GM19023 (cell line): ENCODE measurements at regions not wholly inside any gene's neighbourhood (a gene's known extent, or its start where the extent isn't known, plus 50 kb on each side); places are given as distances from the start of the nearest gene placed in this dataset.

Experiments
- ATAC-seq: cut with Tn5 transposase; IDR thresholded peaks from one replicate; pipeline ENCODE4 v1.9.1; 2021; ENCODE audit warnings: mild to moderate bottlenecking, moderate library complexity; ENCODE audit not compliant: unreplicated experiment

DNA sequence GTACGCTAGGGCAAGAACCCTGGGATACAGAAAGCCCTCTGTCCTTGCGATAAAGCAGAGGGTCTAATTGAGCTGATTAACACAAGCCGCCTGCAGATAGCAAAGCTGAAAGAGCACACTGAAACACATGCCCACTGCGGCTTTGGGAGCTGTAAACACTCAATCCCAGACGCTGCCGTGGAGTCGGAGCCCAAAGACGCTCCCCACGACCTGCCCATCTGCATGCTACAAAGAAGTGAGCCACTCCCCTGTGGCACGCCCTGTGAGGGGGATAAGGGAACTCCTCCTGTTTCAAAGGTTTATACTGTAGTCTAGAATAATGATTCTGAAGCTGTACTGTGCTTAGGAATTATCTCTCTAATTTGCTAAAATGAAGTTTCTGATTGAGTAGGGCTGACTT, 985.6 kb upstream of the GHITM start:
- no peak for ATAC-seq

DNA sequence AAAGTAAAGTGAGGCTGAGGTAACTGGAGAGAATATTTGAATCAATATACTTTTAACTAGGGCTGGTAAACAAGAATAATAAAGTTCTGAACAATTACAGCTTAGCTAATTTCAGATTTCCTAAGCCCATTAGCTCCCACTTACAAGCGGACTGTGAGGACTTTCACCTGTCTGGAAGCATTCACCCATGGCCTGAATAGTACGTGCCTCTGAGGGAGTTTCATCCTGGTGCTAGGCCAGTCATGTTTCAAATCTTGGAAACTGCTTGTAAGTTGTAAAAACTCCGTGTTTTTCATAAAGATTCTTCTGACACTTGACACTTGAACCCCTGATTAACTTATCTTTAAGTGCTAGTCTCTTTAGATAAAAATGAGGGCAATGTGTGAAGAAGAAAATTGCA, 975.2 kb upstream of the GHITM start:
- no peak for ATAC-seq

DNA sequence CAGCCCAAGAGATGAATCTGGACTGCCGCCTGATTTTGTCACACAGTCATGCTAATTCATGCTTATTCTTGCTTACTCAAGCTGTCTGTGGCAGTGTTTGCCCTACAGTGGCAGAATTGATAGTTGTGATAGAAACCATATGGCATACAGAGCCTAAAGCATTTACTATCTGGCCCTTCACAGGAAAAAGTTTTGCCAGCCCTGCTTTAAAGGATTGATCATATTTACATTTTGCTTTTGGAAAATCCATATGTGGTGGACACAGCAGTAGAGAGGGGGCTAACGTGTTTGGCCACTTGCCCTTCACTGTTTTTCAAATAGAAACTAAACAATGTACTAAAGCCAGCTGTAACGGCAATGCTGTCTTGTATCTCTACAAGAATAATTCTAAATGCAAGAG, 974.0 kb upstream of the GHITM start:
- ATAC-seq: no peak

DNA sequence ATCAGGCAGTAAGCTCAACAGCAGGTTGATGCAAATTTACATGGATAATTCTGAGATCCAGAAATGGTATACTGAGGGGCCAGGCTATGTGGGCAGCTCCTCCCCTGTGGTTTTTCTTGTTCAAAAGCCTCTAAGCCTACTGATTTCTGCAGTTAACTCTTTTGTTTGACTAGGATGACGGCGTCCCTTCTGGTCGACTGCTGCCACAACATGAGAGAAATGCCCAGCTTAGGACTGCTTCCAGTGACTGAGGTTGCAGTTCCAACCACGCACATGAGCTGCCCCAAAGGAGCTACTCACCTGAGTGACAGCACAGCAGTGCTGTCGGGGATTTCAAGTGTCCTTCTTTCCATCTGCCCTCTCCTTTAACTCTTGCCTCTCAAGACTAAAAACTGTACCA, 973.0 kb upstream of the GHITM start:
- no peak for ATAC-seq

DNA sequence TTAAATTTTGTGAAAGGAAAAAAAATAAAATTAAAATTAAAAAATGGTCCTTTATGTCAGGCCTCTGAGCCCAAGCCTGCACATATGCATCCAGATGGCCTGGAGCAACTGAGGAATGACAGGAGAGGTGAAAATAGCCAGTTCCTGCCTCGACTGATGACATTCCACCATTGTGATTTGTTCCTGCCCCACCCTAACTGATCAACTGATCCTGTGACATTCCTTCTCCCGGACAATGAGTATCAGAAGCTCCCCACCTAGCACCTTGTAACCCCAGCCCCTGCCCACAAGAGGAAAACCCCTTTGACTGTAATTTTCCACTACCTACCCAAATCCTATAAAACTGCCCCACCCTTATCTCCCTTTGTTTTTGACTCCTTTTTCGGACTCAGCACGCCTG, 972.2 kb upstream of the GHITM start:
- no peak for ATAC-seq

DNA sequence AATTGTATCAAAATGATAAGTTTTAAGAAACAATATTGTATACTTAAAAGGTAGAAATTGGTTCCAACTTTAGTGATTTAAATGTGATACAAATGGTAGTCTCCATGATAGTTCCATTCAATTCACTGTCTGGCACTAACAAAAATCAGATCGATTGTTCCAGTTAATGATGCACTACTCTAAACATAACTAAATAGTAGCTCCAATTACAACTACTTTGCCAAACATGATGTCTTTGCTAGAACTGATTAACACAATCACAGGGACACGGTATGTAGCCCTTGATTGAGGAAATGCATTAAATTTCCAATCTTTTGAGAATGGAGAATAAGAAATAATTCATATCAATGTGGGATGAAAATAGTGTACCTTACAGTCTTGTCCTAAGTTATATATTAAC, 962.4 kb upstream of the GHITM start:
- no peak for ATAC-seq

DNA sequence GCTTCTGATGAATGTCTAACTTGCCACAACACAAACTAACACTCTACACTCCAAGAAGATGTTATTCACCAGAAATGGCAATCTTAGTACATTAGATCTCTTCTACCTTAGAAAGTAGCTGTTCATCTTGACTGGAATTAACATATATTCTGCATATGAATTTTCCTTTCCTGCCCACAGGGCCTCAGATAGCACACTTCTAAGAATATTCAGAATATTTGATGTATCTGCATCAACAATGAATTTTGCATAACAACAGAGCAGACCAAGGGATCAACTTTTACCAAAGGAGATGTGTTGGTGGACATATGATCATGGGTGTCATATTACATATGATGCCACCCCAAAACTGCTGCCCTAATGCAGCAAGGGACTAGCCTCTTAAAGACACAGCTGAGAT, 960.8 kb upstream of the GHITM start:
- no peak for ATAC-seq

DNA sequence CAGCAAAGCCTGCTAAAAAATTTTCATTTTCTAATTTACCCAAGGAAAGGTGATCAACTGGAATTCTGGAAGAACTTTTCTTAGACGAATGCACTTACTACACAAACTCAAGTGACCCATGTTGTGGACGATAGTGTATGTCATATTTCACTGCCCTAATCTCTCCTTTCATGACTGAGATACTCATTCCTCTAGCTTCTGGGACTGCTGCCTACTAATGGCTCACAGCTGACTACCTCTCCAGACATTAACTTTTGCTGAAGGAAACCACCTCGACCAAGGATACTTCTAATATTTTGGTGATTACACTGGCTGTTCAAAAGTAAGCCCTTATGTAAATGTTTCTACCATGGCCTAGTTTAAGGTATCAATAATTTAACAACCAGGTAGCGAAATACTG, 959.9 kb upstream of the GHITM start:
- ATAC-seq: no peak

DNA sequence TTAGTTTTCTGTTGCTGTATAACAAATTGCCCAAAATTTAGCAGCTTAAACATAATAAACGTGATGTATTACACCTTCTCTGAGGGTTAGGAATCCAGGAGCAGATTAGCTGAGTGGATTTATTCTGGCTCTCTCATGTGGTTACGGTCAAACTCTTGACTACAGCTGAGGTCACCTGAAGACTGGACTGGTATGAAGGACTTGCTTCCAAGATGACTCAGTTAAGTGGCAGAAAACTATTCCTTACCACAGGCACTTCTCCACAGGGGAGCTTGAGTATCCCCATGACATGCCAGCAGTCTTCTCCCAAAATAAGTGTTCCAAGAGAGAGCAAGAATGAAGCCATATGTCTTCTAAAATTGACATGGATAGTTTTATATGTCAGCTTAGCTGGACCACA, 957.2 kb upstream of the GHITM start:
- ATAC-seq: no peak

DNA sequence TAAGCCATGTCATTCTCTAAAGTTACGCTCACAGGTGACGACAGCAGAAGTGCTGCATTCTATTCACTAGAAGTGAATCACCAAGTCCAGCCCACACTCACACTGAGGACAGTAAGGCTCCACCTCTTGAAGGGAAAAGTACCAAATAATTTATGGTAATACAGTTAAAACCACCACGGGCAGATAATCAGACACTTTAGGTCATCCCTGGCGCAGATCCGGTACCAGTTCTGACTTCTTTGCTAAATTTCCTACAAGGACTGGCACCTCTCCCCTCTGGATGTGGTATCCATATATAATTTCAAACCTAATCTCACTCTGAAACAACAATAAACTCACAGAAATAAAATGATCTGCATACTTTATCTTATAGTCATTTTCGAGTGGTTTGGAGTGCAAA, 954.7 kb upstream of the GHITM start:
- no peak for ATAC-seq

DNA sequence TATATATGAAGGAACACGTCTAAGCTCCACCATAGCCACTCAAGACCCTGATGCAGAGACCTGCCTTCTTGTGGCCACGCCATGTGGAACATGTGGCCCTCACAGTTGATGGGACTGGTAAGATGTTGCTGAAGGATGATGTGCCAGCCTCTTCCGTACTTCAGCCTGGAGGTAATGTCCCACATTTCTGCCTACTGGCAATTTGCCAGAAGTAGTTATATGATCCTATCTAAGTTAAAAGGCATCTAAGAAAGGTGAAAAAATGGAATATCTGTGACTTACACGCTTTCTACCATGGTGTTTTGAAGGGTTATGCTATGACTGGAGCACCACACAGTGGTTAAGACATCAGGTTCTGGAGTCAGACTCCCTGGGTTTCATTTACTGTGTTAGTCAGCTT, 948.7 kb upstream of the GHITM start:
- ATAC-seq: no peak

DNA sequence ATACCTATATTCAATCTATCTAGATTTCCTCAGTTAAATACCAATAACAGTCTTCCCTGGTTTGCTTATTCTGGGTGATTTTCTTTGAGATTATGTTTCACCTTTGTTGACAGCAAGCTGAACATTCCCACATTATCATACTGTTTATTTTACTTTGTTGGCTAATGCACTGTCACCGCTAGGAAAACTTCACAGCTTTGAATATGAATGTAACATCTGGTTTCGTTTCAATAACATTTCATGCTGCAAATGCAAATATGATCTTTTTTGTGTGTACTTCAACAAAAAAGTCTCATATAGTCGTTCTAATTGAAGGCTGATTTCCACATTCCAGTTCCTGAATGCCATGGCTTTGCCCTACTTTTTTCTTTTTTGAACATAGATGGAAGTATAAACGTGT, 946.3 kb upstream of the GHITM start:
- ATAC-seq: no peak

DNA sequence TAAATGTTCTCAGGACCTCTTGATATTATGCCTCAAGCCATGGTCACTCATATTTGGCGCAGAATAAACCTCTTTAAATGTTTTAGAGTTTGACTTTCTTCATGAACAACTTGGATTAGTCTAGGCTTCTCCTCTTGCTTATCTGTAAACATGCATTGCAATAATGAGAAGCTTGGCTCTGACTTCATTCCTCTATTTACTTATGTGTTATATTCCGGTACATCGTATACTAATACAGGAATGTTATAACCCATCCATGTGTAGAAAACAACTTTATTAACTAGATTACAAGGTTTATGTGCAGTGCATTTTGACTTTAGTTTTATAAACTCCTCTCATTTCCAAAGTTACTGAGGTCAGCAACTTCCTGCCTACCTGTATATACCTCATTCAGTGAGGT, 944.3 kb upstream of the GHITM start:
- no peak for ATAC-seq

DNA sequence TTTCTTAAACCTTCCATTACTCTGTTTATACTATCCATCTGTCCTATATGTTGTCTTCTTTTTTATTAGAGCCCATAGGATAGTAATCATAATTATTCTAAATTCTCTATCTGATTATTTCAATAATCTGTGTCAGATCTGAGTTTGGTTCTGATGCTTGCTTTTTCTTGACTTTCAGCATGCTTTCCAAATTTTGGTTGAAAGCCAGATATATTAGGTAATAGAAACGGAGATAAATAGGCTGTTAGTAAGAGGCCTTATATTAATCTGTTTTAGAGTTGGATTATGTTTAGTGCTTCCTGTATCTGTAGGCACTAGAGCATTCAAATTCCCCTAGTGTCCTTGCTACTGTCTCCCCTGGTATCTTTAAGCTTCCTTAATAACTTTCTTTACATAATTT, 939.9 kb upstream of the GHITM start:
- no peak for ATAC-seq

DNA sequence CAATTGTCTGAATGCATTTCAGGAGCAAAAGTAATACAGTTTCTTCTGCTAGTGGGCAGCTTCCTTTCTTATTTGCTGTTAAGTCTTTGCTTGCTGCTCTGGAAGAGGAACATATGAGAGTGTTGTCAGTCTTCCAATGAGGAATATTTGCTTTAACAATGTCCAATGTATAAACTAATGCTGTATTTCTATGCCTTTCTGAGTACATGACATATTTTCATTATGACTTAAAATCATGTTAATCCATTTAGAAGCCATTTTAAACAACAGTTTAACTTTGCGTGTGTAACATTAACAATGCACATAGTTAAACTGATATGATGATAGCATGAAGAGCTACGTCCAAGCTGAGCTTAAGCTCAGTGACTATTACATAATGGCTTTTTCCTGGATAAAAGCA, 933.4 kb upstream of the GHITM start:
- ATAC-seq: no peak

DNA sequence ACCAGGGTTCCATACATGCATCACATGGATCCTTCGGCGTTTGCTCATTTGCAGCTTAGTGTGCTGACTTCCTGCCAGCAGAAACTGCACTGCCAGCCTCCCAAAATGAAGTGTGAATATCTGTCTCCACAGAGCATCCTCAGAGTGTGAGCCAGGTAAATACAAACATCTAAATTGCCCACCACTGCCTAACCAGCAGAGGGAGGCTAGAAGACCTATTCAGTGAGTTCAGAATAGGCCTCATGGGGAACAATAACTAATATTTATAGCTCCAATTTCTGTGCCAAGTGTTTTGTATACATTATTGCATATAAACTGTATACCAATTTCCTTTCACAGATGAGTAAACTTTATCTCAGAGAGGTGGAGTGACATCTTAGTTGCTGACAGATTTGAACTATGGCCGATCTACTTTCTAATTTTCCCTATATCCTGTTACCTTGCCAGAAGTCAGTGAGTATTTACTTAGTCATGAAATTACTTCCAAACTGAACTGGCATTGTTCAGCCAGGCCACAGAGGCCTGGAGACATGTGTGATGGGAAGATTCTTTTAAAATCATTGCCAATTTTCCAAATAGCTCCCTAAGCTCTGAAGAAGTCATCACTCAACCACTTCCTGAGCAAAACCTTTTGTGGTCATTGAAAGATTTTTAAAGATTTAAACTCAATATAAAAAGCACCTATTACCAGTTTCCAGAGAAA, 926.5 kb upstream of the GHITM start:
- ATAC-seq: no peak

DNA sequence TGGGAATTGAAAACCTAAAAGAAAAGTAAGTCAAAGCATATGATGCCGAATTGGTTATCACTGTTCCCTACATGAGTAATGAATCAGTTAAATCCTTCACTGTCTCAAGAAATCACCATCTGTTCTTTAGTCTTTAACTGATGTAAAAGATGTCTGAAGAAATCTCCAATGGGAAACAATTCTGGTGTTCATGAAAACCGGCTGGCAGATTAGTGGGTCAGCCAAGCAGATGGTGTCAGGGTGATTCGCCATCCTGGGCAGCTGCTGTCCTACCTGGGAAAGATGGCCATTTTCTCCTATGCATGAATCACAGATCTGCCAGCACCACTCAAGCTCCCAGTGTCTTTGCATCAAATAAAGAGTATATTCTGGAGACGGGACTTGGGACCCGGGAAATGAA, 925.2 kb upstream of the GHITM start:
- ATAC-seq: no peak

DNA sequence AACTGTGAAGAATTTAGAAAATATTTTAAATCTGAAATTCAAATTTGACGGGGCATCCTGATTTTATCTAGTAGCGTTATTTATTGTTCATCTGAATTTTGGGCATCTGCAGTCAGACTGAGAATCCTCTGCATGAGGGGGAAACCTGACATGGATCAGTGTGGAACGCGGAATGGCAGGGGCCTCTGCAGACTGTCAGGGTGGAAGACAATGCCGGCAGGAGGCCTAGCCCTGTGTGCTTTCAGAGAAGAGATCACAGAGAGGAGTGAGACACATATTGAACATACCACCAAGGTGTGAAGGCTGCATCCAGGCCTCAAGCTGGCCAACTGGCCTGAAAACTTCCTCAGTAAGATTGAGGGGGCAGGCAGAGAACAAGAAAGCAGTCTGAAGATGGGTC, 921.1 kb upstream of the GHITM start:
- ATAC-seq: no peak

DNA sequence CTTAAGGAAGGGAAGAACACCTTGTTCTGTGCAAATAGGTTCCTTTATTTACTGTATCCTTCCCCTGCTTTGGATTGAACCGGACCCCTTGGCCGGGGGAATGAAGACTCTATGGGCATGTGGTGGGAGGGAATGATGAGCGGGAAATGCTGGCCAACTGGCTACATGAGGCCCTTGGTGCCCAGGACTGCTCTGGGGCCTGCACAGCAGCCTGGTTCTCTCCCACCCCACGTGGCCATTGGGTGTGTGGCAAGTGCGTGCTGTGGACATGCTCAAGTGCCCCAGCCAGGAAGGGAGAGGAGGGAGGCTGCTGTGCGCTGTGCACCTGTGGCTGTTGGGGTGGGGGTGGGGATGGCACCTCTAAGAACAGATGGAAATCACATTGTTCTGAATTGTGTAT, 917.0 kb upstream of the GHITM start:
- ATAC-seq: no peak

DNA sequence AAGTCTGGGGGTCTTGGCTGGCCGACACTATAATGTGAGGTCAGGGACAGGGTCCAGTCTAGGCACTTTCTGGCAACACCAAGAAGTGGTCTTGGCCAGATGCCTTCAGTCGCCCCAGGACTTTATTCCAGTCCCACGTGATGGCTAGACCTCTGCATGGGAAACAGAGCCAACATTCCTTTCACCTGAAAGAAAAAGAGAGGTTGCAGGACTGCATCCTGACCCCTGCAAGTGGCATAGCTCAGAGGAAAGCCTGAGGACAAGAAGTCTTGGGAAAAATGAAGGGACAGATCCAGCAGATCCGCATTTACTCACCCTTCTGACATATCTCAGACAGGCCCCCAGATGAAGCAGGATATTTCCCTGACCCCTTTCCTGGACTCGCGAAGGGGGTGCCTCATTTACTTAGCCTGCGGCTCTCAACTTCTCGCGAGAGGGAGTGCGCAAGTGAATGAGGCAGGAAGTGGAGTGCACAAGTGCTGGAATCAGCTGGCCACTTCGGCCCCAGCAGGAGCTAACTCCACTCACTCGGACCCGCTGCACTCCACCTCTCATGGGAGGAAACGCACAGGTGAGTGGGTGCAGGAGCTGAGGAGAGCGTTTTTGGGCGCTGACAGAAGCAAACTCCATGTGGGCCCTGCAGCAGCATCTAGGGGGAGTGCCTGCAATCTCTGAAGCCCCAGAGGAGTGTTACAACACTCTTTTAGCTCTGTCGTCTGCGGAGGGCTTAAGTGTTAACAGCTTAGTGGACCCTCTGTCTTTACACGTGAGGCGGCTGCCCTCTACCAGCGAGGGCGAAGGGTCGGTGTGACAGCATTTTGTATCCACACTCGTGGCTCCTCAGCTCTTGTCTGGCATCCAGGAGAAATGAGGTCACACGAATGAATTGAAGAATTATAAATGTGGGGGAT, 916.2 kb upstream of the GHITM start:
- no peak for ATAC-seq

DNA sequence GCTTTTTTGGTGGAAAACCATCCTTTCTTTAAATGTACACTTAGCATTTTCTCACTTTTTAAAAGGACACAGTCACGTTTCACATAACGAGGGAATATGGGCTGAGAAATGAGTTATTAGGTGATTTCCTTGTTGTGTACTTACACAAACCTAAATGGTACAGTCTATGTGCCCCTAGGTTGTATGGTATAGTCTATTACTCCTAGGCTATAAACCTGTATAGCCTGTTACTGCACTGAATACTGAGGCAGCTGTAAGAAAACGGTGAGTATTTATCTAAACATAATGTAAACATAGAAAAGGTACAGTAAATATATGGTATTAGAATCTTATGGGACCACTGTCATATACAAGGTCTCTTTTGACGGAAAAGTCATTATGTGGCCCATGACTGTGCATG, 913.5 kb upstream of the GHITM start:
- no peak for ATAC-seq

DNA sequence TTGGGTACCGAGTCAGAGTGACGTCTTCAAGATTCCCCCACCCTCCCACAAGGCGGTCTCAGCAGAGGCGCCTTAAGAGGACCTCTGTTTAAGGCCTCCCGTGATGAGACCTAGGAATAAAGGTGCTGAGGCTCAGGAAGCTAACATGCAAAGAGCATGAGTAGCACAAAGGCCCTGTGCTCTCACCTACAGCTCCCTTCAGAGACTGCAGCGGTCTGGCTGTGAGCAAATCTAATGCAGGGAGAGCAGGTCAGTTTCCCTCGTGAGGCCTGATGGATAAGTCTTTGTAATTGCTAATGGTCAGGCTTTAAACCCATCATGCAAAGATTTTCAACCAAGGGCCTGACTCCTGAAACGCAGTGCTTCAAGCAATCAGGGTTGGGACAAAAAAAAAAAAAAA, 909.3 kb upstream of the GHITM start:
- ATAC-seq: no peak

DNA sequence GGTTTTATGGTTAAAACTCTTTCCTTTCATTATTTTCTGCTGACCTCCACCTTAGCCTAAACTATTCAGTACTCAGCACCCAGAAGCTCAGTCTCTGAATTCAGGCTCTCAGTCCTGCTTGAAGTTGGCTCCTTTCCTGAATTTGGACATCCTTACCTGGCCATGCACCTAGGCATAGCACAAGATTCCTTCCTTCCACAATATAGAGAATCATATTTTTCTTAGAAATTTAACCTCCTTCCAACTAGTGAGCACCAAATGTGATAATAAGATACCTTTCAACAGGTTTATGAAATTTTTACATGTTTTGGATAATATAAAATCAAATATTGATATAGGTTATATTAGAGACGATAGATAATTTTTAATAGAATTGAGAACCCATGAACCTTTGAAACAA, 905.6 kb upstream of the GHITM start:
- no peak for ATAC-seq
